Natural killer cell treated with Interleukin-12 subunit alpha and Interleukin-12 subunit beta and Interleukin-15 and Interleukin-18, amount 100 ng/mL, for 72 hours (primary cell): ENCODE measurements at regions not wholly inside any gene's neighbourhood (a gene's known extent, or its start where the extent isn't known, plus 50 kb on each side); places are given as distances from the start of the nearest gene placed in this dataset.

ENCODE experiments used
- ATAC-seq, 2 donors: fragments of 150-1000 bp; cut with Tn5 transposase in 1 of 2; sonication (Bioruptor Pico), chemical (Tn5 transposase) in 1 of 2; 2 replicates each; pipeline ENCODE4 v1.10.0; 2021
- DNase-seq: peaks from one replicate; pipeline ENCODE4 v3.0.0; 2022; ENCODE audit warnings: low spot score
- H3K27ac Mint-ChIP-seq, 2 donors: 1 replicate in 1 of 2; 2 replicates in 1 of 2; pipeline ENCODE4 v1.8.0; 2022; ENCODE audit warnings: mixed read lengths in 2 of 2, mild to moderate bottlenecking in 1 of 2, moderate library complexity in 1 of 2
- H3K27me3 Mint-ChIP-seq, 2 donors: 1 replicate in 1 of 2; 2 replicates in 1 of 2; pipeline ENCODE4 v1.8.0; 2022; ENCODE audit warnings: mixed read lengths in 2 of 2
- H3K36me3 Mint-ChIP-seq: one replicate; pipeline ENCODE4 v1.8.0; 2022; ENCODE audit warnings: mixed read lengths
- H3K4me1 Mint-ChIP-seq, 2 donors: 1 replicate in 1 of 2; 2 replicates in 1 of 2; pipeline ENCODE4 v1.8.0; 2022; ENCODE audit warnings: low read depth in 2 of 2, mixed read lengths in 2 of 2, mild to moderate bottlenecking in 1 of 2
- H3K4me3 Mint-ChIP-seq: one replicate; pipeline ENCODE4 v1.8.0; 2022; ENCODE audit warnings: mixed read lengths
- H3K9me3 Mint-ChIP-seq: 2 replicates; pipeline ENCODE4 v1.8.0; 2022; ENCODE audit warnings: mixed read lengths

- peaks cover 0 to 4% of the 10 kb centered on the region in 2 donors for H3K4me1 Mint-ChIP-seq
- no peaks in the 10 kb centered on the region for H3K36me3 Mint-ChIP-seq
- H3K9me3 Mint-ChIP-seq: no peaks in the 10 kb centered on the region
- no peak overlapping the region for H3K27ac Mint-ChIP-seq
- H3K27me3 Mint-ChIP-seq: peaks cover 12 to 24% of the 10 kb centered on the region in 2 donors
- DNase-seq: no peak
- no peak overlapping the region for H3K4me3 Mint-ChIP-seq
- no peak for ATAC-seq
These were observed 480.7 kb downstream of the NPHP4 start for GRCh38 chr1:5511381-5512097.

GRCh38 chr1:5509664-5510452, 482.4 kb downstream of the NPHP4 start:
- Mint-ChIP-seq H3K27me3 (peaks cover 6 to 16% of the 10 kb centered on the region in 2 donors), H3K27ac (no peak overlapping the region), H3K36me3 (no peaks in the 10 kb centered on the region), H3K4me3 (no peak overlapping the region), H3K4me1 (peaks cover 0 to 4% of the 10 kb centered on the region in 2 donors), H3K9me3 (no peaks in the 10 kb centered on the region)
- DNase-seq: peak; percentile 68
- ATAC-seq: peak; percentile 43 to 60

DNA sequence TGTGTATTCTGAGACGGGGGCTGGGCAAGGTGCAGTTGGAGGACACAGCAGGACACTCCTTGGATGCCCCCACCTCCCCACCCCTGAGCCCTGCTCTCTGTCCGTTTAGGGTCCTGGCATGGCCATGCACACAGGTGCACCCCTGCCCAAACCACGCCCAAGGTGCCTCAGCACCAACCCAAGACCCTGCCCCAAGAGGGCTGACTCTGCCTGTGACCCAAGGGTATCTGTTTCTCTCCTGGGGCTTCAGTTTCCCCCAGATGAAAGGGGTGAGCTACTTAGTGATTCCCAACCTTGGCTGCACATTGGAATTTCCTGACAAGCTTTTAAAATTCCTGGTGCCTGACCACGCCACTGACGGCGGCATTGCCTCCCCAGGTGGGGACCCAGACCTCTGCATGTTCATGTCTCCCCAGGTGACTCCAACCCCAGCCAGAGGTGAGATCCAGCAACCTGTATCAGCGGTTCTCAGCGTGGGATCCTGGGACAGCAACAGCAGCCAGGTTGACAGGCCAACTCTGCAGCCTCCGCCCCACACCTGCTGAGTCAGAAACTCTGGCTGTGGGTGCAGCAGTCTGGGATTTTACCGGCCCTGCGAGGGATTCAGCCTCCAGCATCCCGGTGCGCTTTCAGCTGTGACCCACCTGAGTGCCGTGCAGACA, 483.4 kb downstream of the NPHP4 start:
- no peaks in the 10 kb centered on the region for H3K9me3 Mint-ChIP-seq
- no peak overlapping the region for H3K4me3 Mint-ChIP-seq
- no peak for DNase-seq
- no peak for ATAC-seq
- peaks cover 0 to 4% of the 10 kb centered on the region in 2 donors for H3K4me1 Mint-ChIP-seq
- H3K27me3 Mint-ChIP-seq: peaks cover 0 to 8% of the 10 kb centered on the region in 2 donors
- H3K27ac Mint-ChIP-seq: no peak overlapping the region
- no peaks in the 10 kb centered on the region for H3K36me3 Mint-ChIP-seq

- Mint-ChIP-seq H3K27me3 (peaks cover 2 to 8% of the 10 kb centered on the region in 2 donors), H3K27ac (no peak overlapping the region), H3K9me3 (no peaks in the 10 kb centered on the region), H3K36me3 (no peaks in the 10 kb centered on the region), H3K4me1 (peaks cover 0 to 4% of the 10 kb centered on the region in 2 donors), H3K4me3 (no peak overlapping the region)
- ATAC-seq (no peak), DNase-seq (no peak)
These were observed 484.9 kb downstream of the NPHP4 start for GRCh38 chr1:5507340-5507739.

DNA sequence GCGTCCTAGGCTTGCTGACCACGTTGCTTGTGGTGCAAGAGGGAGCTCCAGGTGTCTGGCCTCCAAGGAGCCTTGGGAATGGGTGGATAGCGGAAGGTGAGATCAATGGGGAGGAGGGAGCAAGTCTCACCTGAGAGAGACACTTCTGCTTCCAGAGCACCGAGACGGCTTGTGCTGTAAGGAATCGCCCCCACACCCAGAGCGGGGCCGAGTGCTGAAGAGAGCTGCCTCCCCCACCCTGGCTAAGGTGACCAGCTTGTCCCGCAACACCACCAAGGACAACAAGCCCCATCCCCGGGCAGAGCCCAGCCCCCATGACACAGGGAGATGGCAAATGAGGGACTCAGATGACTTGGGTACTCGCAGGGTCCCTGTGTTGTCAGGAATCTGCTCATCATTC, 485.6 kb downstream of the NPHP4 start:
- H3K4me1 Mint-ChIP-seq: peaks cover 0 to 4% of the 10 kb centered on the region in 2 donors
- no peak overlapping the region for H3K4me3 Mint-ChIP-seq
- peaks cover 2 to 8% of the 10 kb centered on the region in 2 donors for H3K27me3 Mint-ChIP-seq
- H3K27ac Mint-ChIP-seq: no peak overlapping the region
- ATAC-seq (no peak), DNase-seq (no peak)
- no peaks in the 10 kb centered on the region for H3K36me3 Mint-ChIP-seq
- no peaks in the 10 kb centered on the region for H3K9me3 Mint-ChIP-seq

- no peak for DNase-seq
- H3K27ac Mint-ChIP-seq: no peak overlapping the region
- peaks cover 0 to 4% of the 10 kb centered on the region in 2 donors for H3K4me1 Mint-ChIP-seq
- ATAC-seq: no peak
- H3K9me3 Mint-ChIP-seq: no peaks in the 10 kb centered on the region
- no peak overlapping the region for H3K4me3 Mint-ChIP-seq
- peaks cover under 1 to 2% of the 10 kb centered on the region in 2 donors for H3K27me3 Mint-ChIP-seq
- no peaks in the 10 kb centered on the region for H3K36me3 Mint-ChIP-seq
These were observed 486.3 kb downstream of the NPHP4 start for GRCh38 chr1:5505944-5506343.

DNA sequence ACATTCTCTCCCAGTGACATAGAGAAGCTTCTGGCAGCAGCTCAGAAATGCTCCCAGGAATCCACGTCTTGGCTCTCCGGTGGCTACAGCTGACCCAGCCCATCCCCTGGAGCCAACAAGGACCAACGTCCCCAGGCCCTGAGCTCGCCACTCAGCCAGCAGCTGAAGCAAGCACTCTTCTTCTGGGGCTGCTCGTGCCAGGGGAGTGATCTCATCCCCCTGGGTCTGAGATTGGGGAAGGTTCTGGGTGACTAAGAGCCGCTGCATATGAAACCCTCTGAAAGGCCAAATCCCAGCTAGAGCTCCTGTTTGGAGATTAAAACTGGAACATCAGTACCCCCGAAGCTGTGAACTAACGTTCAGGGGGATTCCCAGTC, 487.9 kb downstream of the NPHP4 start:
- H3K4me1 Mint-ChIP-seq: peaks cover 0 to 2% of the 10 kb centered on the region in 2 donors
- no peaks in the 10 kb centered on the region for H3K36me3 Mint-ChIP-seq
- no peak overlapping the region for H3K27ac Mint-ChIP-seq
- no peak for DNase-seq
- no peaks in the 10 kb centered on the region for H3K9me3 Mint-ChIP-seq
- peaks cover 2 to 5% of the 10 kb centered on the region in 2 donors for H3K27me3 Mint-ChIP-seq
- H3K4me3 Mint-ChIP-seq: no peak overlapping the region
- no peak for ATAC-seq

- no peak overlapping the region for H3K27ac Mint-ChIP-seq
- H3K4me1 Mint-ChIP-seq: no peaks in the 10 kb centered on the region
These were observed 488.5 kb downstream of the NPHP4 start for GRCh38 chr1:5503556-5504363.

GRCh38 chr1:5502311-5503194, 489.7 kb downstream of the NPHP4 start:
- Mint-ChIP-seq H3K4me3 (no peak overlapping the region), H3K27me3 (peaks cover 2 to 12% of the 10 kb centered on the region in 2 donors), H3K36me3 (no peaks in the 10 kb centered on the region), H3K4me1 (no peaks in the 10 kb centered on the region), H3K9me3 (no peaks in the 10 kb centered on the region), H3K27ac (no peak overlapping the region)
- ATAC-seq (no peak), DNase-seq (no peak)

More at GRCh38 chr1:5503556-5504363, 488.5 kb downstream of the NPHP4 start:
- DNase-seq (no peak), ATAC-seq (no peak)
- Mint-ChIP-seq H3K36me3 (no peaks in the 10 kb centered on the region), H3K9me3 (no peaks in the 10 kb centered on the region), H3K4me3 (no peak overlapping the region), H3K27me3 (peaks cover 2 to 11% of the 10 kb centered on the region in 2 donors)

DNA sequence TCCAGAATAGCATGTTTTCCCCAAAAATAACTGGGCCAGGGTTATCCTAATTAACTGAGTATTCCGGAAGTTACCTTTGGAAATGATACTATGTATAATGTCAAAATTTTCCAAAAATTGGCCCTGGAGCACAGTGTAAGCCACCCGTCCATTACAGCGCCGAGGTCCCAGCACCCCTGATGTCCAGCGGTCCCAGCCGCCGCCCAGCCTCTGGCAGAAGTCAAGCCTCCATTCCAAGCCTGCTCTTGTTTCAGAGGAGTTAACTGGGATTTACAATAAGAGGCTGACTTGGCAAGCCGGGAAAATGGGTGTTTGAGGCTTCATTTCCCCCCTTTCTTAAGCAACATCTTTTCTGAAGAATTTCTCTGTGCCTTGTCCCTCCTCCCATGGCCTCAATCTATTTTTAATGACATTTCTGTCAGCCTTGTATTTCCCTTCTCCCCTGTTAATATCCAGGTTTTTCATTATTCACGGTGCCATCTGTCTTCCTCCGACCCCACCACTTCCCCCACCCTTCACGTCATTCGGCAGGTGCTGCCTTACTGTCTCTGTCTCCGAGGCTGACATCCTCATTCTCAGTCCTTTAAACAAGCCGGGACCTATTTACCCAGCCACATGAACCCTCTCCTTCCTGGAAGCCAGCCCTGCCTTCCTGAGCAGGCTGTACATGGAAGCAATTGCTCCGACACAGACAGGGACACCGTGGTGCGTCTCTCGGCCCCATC, 490.9 kb downstream of the NPHP4 start:
- DNase-seq (no peak), ATAC-seq (no peak)
- no peak overlapping the region for H3K27ac Mint-ChIP-seq
- no peaks in the 10 kb centered on the region for H3K4me1 Mint-ChIP-seq
- no peaks in the 10 kb centered on the region for H3K9me3 Mint-ChIP-seq
- H3K4me3 Mint-ChIP-seq: no peak overlapping the region
- H3K36me3 Mint-ChIP-seq: no peaks in the 10 kb centered on the region
- peaks cover 9 to 19% of the 10 kb centered on the region in 2 donors for H3K27me3 Mint-ChIP-seq

GRCh38 chr1:5500541-5500940, 491.7 kb downstream of the NPHP4 start:
- peaks cover 9 to 19% of the 10 kb centered on the region in 2 donors for H3K27me3 Mint-ChIP-seq
- DNase-seq: no peak
- no peaks in the 10 kb centered on the region for H3K4me1 Mint-ChIP-seq
- no peaks in the 10 kb centered on the region for H3K36me3 Mint-ChIP-seq
- no peak for ATAC-seq
- H3K27ac Mint-ChIP-seq: no peak overlapping the region
- no peak overlapping the region for H3K4me3 Mint-ChIP-seq
- H3K9me3 Mint-ChIP-seq: no peaks in the 10 kb centered on the region

GRCh38 chr1:5497503-5497902, 494.7 kb downstream of the NPHP4 start:
- ATAC-seq (no peak), DNase-seq (no peak)
- Mint-ChIP-seq H3K4me3 (no peak overlapping the region), H3K9me3 (no peaks in the 10 kb centered on the region), H3K36me3 (no peaks in the 10 kb centered on the region), H3K27me3 (peaks cover 10 to 19% of the 10 kb centered on the region in 2 donors), H3K4me1 (no peaks in the 10 kb centered on the region), H3K27ac (no peak overlapping the region)
